RWPE2 (cell line): ENCODE measurements at regions not wholly inside any gene's neighbourhood (a gene's known extent, or its start where the extent isn't known, plus 50 kb on each side); places are given as distances from the start of the nearest gene placed in this dataset.
"Not testable (repeated sequence)": the region's sequence is repeated elsewhere in the genome, so short reads cannot be mapped to it uniquely, and the experiment has no call there.

Experiments
- ATAC-seq: fragments of 200-7000 bp; cut with Tn5 transposase; 3 replicates; pipeline ENCODE4 v1.9.1; 2021; ENCODE audit warnings: low read depth
- DNase-seq: peaks from one replicate; pipeline ENCODE4 v3.0.0-alpha.2; 2020; ENCODE audit warnings: low spot score
- H3K27ac ChIP-seq: fragments of 450-650 bp; 2 replicates; pipeline ENCODE4 v1.5.1; 2017; ENCODE audit warnings: mild to moderate bottlenecking; ENCODE audit not compliant: poor library complexity, severe bottlenecking
- H3K27me3 ChIP-seq: fragments of 250-450 bp; sonication (Bioruptor Pico); 2 replicates; pipeline ENCODE4 v1.5.1; 2021; ENCODE audit warnings: mild to moderate bottlenecking, moderate library complexity; ENCODE audit not compliant: insufficient read depth, poor library complexity, severe bottlenecking
- H3K36me3 ChIP-seq: fragments of 250-450 bp; sonication (Bioruptor Pico); 2 replicates; pipeline ENCODE4 v1.5.1; 2020; ENCODE audit warnings: low read depth, mild to moderate bottlenecking, moderate library complexity
- H3K4me1 ChIP-seq: fragments of 250-450 bp; sonication (Bioruptor Pico); 2 replicates; pipeline ENCODE4 v1.5.1; 2021; ENCODE audit warnings: mild to moderate bottlenecking, moderate library complexity; ENCODE audit not compliant: insufficient read depth, poor library complexity, severe bottlenecking
- H3K4me3 ChIP-seq: fragments of 250-450 bp; sonication (Bioruptor Pico); 2 replicates; pipeline ENCODE4 v1.5.1; 2021; ENCODE audit warnings: mild to moderate bottlenecking, moderate library complexity; ENCODE audit not compliant: severe bottlenecking
- H3K9me3 ChIP-seq: fragments of 250-450 bp; sonication (Bioruptor Pico); 2 replicates; pipeline ENCODE4 v1.5.1; 2021; ENCODE audit warnings: mild to moderate bottlenecking, moderate library complexity; ENCODE audit not compliant: severe bottlenecking
- CTCF ChIP-seq: fragments of 450-650 bp; IDR thresholded peaks from one replicate; pipeline ENCODE4 v1.5.1; 2017; ENCODE audit warnings: mild to moderate bottlenecking, moderate library complexity; ENCODE audit not compliant: poor library complexity, severe bottlenecking

GRCh38 chr16:13631916-13632315 lies 288.0 kb upstream of the ERCC4 start:
- Histone ChIP-seq H3K27ac (no peak overlapping the region), H3K36me3 (no peaks in the 10 kb centered on the region), H3K4me1 (no peaks in the 10 kb centered on the region), H3K4me3 (no peak overlapping the region), H3K27me3 (no peaks in the 10 kb centered on the region), H3K9me3 (no peaks in the 10 kb centered on the region)
- no peak for TF ChIP-seq CTCF
- no peak for DNase-seq
- ATAC-seq: no peak

GRCh38 chr16:13632504-13632903 lies 287.4 kb upstream of the ERCC4 start:
- H3K4me3 ChIP-seq, H3K27me3 ChIP-seq, H3K27ac ChIP-seq, H3K36me3 ChIP-seq, H3K4me1 ChIP-seq, DNase-seq, ATAC-seq, H3K9me3 ChIP-seq: not testable (repeated sequence)

GRCh38 chr16:13633391-13633861 lies 286.5 kb upstream of the ERCC4 start:
- no peaks in the 10 kb centered on the region for H3K27me3 ChIP-seq
- DNase-seq (no peak), ATAC-seq (no peak)
- no peaks in the 10 kb centered on the region for H3K4me1 ChIP-seq
- H3K4me3 ChIP-seq: no peak overlapping the region
- H3K9me3 ChIP-seq: no peaks in the 10 kb centered on the region
- no peak overlapping the region for H3K27ac ChIP-seq
- H3K36me3 ChIP-seq: no peaks in the 10 kb centered on the region
- no peak for TF ChIP-seq CTCF

- no peaks in the 10 kb centered on the region for H3K9me3 ChIP-seq
Measured at GRCh38 chr16:13634253-13634652, 285.7 kb upstream of the ERCC4 start.

GRCh38 chr16:13634959-13635358 lies 285.0 kb upstream of the ERCC4 start:
- H3K27me3 ChIP-seq: no peaks in the 10 kb centered on the region
- ATAC-seq (no peak), DNase-seq (no peak)
- H3K27ac ChIP-seq: no peak overlapping the region
- no peaks in the 10 kb centered on the region for H3K9me3 ChIP-seq
- no peaks in the 10 kb centered on the region for H3K4me1 ChIP-seq
- TF ChIP-seq CTCF: no peak
- no peaks in the 10 kb centered on the region for H3K36me3 ChIP-seq
- no peak overlapping the region for H3K4me3 ChIP-seq

More at GRCh38 chr16:13634253-13634652, 285.7 kb upstream of the ERCC4 start:
- DNase-seq (no peak), ATAC-seq (no peak)
- no peaks in the 10 kb centered on the region for H3K36me3 ChIP-seq
- TF ChIP-seq CTCF: no peak
- H3K27me3 ChIP-seq: no peaks in the 10 kb centered on the region
- no peaks in the 10 kb centered on the region for H3K4me1 ChIP-seq
- H3K27ac ChIP-seq: no peak overlapping the region
- H3K4me3 ChIP-seq: no peak overlapping the region
